IMR-90 (cell line): ENCODE measurements at regions not wholly inside any gene's neighbourhood (a gene's known extent, or its start where the extent isn't known, plus 50 kb on each side); places are given as distances from the start of the nearest gene placed in this dataset.

Source experiments
- BHLHE40 ChIP-seq: fragments of 150-350 bp; IDR thresholded peaks from 2 replicates; pipeline ENCODE4 v1.6.1; 2016; ENCODE audit warnings: mild to moderate bottlenecking, low read depth, low read length
- CTCF ChIP-seq: conservative IDR thresholded peaks from 2 replicates; pipeline ENCODE4 v1.5.1; 2012; ENCODE audit warnings: mild to moderate bottlenecking, low read depth, low read length, improper control_type of control experiment
- MAFK ChIP-seq: IDR thresholded peaks from 2 replicates; pipeline ENCODE4 v1.6.1; 2012; ENCODE audit warnings: low read depth, low read length, improper control_type of control experiment
- MAZ ChIP-seq: IDR thresholded peaks from 2 replicates; pipeline ENCODE4 v1.6.1; 2012; ENCODE audit warnings: low read depth, mild to moderate bottlenecking, low read length, improper control_type of control experiment, moderate library complexity, borderline replicate concordance
- MXI1 ChIP-seq: IDR thresholded peaks from 2 replicates; pipeline ENCODE4 v1.6.1; 2012; ENCODE audit warnings: low read depth, mild to moderate bottlenecking, low read length, moderate library complexity, borderline replicate concordance
- POLR2A ChIP-seq: IDR thresholded peaks from 2 replicates; pipeline ENCODE4 v1.6.1; 2012; ENCODE audit warnings: mild to moderate bottlenecking, low read depth, low read length
- USF2 ChIP-seq: fragments of 150-350 bp; IDR thresholded peaks from 2 replicates; pipeline ENCODE4 v1.6.1; 2017; ENCODE audit warnings: mild to moderate bottlenecking, antibody characterized with exemption, low read length, low read depth

GRCh38 chr9:106655966-106656365, 207.0 kb upstream of the ZNF462 start:
- TF ChIP-seq POLR2A (no peak), CTCF (no peak), USF2 (no peak), MAFK (no peak), BHLHE40 (no peak), MAZ (no peak), MXI1 (no peak)
